ENCODE measurements at regions not wholly inside any gene's neighbourhood (a gene's known extent, or its start where the extent isn't known, plus 50 kb on each side); places are given as distances from the start of the nearest gene placed in this dataset.
A peak's percentile ranks its signal among the peaks of the same experiment; 100 is the strongest.

DNA sequence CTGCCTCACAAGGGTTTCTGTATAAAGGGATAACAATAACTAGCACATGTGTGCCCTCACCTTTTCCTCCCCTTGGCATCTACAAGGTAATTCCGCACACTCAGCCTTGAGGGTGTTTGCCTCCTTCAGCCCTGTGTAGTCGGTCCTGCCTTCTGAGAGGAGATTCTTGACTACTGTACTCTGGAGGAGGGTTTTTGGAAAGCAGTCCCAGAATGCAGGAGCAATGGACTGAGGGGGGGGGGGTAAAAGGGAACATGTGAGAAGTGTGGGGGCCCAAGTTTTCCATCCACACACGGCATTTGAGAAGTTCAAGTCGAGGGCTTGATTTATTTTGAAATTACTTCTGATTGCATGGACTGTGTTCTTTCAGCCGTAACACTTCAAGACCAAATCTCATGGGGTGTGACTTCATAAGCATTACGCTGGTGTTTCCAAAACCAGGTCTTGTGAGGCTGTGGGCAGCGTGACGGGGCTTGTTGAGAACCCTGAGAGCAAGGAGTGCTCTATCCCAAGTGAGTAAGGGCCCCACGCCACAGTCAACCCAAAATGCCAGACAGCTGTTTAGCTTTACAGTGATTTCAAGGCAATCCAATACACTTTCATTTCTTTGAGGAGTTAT is 198.7 kb upstream of the MEIS1 start:
- H3K9me3 ChIP-seq = no peaks in the 10 kb centered on the region
- peaks cover 20 to 39% of the 10 kb centered on the region in 2 donors for H3K4me1 ChIP-seq
- intact Hi-C loops (cut with DNase I) = no loop called here
- no peaks in the 10 kb centered on the region for H3K36me3 ChIP-seq
- no peak for TF ChIP-seq POLR2A (IDR thresholded peaks at IDR 0.05)
- TF ChIP-seq, protein P1, sequence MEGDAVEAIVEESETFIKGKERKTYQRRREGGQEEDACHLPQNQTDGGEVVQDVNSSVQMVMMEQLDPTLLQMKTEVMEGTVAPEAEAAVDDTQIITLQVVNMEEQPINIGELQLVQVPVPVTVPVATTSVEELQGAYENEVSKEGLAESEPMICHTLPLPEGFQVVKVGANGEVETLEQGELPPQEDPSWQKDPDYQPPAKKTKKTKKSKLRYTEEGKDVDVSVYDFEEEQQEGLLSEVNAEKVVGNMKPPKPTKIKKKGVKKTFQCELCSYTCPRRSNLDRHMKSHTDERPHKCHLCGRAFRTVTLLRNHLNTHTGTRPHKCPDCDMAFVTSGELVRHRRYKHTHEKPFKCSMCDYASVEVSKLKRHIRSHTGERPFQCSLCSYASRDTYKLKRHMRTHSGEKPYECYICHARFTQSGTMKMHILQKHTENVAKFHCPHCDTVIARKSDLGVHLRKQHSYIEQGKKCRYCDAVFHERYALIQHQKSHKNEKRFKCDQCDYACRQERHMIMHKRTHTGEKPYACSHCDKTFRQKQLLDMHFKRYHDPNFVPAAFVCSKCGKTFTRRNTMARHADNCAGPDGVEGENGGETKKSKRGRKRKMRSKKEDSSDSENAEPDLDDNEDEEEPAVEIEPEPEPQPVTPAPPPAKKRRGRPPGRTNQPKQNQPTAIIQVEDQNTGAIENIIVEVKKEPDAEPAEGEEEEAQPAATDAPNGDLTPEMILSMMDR (IDR thresholded peaks at IDR 0.05) = no peak
- WGBS, 2 donors = 23 to 42% methylated on average over 9 of the region's 9 CpGs
- no peaks in the 10 kb centered on the region for H3K27me3 ChIP-seq
- DNase-seq = peak; percentile 93 to 94
- H3K27ac ChIP-seq = peak overlapping the region; percentile 52 to 98 (median 81)
- H3K4me3 ChIP-seq (replicated peaks in 1 of 3) = no peak overlapping the region

DNA sequence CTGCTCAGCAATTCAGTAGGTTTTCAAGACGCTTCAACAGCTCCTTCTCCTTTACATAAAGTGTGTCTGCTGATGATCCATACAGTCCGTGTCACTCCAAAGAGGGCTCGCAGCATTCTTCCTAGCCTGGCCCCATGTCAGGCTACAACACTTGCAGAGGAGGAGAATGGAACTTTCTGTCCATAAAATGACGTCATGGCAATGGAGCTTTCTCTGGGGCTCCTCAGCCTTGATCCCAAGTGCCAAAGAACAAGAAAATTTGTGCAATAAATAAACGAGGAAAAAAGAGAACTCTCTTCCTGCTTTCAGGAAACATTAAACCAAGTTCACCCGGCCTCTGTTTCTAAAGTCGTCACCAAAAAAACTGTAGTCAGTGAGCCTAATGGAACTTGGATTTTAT is 199.5 kb upstream of the MEIS1 start:
- no peaks in the 10 kb centered on the region for H3K36me3 ChIP-seq
- intact Hi-C loops (cut with DNase I) = no loop called here
- peak overlapping the region in 2 of 3 donors; percentile 81 to 98 for H3K27ac ChIP-seq
- 72% methylated on average over 7 of the region's 7 CpGs for WGBS, 2 donors
- no peak overlapping the region for H3K4me3 ChIP-seq (replicated peaks in 1 of 3)
- no peaks in the 10 kb centered on the region for H3K27me3 ChIP-seq
- H3K4me1 ChIP-seq = peaks cover 13 to 31% of the 10 kb centered on the region in 2 donors
- DNase-seq = no peak
- TF ChIP-seq, protein P1 (IDR thresholded peaks at IDR 0.05) = no peak
- TF ChIP-seq POLR2A (IDR thresholded peaks at IDR 0.05) = no peak
- H3K9me3 ChIP-seq = no peaks in the 10 kb centered on the region

DNA sequence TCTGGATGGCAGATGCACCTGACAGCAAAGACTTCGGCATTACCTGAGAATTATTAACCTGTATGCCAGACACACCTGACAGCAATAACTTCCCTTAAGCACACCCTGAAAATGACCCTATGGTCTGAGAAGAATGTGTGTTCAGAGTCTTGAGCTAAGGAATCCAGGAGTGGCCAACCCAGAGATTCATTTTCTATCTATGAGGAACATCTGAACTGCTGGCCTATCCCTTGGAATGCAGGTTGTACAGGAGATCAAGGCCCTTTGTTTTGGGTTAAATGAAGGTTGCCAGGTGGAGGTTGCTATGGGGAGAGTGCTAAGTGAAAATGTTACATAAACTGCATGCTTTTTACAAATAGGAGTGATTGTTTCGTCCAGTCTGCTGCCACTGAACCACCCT is 200.9 kb upstream of the MEIS1 start:
- H3K4me1 ChIP-seq = peaks cover 10 to 23% of the 10 kb centered on the region in 2 donors
- 95 to 100% methylated on average over 2 of the region's 2 CpGs for WGBS, 2 donors
- TF ChIP-seq POLR2A (IDR thresholded peaks at IDR 0.05) = no peak
- TF ChIP-seq, protein P1 (IDR thresholded peaks at IDR 0.05) = no peak
- H3K27me3 ChIP-seq = no peaks in the 10 kb centered on the region
- intact Hi-C loops (cut with DNase I) = no loop called here
- no peaks in the 10 kb centered on the region for H3K9me3 ChIP-seq
- no peaks in the 10 kb centered on the region for H3K36me3 ChIP-seq
- no peak overlapping the region for H3K4me3 ChIP-seq (replicated peaks in 1 of 3)
- DNase-seq = no peak
- no peak overlapping the region for H3K27ac ChIP-seq

DNA sequence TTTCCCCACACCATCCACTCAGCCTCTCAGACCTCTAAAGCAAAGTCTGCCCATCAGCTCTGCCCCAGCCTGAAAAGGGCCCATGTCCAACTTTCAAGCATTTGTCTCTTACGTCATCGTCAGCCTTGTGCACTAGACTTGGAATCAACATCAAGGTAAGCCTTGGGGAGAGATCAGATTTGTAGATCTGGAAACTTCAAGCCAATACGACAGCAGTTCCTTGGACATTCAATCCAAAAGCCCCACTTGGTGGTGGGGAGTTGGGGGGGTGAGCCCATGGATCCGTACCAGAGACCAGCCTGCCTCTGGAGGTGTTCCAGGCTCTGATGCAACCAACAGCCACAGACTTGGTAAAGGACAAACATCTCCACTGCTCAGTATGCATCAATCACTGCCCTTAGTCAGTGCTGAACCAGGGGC is 206.8 kb upstream of the MEIS1 start:
- no peak for TF ChIP-seq POLR2A (IDR thresholded peaks at IDR 0.05)
- TF ChIP-seq, protein P1 (IDR thresholded peaks at IDR 0.05) = no peak
- Histone ChIP-seq H3K27me3 (no peaks in the 10 kb centered on the region), H3K9me3 (no peaks in the 10 kb centered on the region), H3K27ac (peak overlapping the region in 2 of 3 donors; percentile 18 to 56), H3K4me3 (replicated peaks in 1 of 3) (no peak overlapping the region), H3K36me3 (no peaks in the 10 kb centered on the region), H3K4me1 (peaks cover 0 to 10% of the 10 kb centered on the region in 2 donors)
- WGBS, 2 donors = 9 to 13% methylated on average over 3 to 4 of the region's 4 CpGs
- peak; percentile 41 to 62 for DNase-seq
- intact Hi-C loops (cut with DNase I) = no loop called here

DNA sequence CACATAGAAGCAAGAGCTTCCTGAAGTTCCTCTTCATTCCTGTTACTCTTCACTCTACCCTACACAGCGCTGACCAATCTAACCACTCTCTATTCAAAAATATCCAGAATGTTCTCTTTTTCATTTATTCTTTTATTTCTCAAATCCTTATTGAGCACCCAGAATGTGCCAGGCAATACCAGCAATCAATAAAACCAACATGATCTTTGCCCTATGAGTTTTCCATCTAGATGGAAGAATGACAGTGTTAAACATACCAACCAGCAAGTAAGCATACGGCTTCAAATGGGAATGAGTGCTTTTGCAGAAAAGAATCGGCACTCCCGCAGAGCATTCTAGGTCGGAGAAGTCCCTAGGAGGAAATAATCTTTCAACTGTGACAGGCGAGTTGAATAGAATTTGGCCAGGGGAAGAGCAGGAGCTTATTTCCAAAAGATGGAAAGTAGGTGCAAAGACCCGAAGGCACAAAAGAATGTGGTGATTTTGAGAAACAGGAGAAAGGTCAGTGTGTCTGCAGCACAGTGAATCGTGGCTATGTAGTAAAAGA is 217.8 kb upstream of the MEIS1 start:
- Histone ChIP-seq H3K4me1 (no peaks in the 10 kb centered on the region), H3K27me3 (no peaks in the 10 kb centered on the region), H3K27ac (no peak overlapping the region), H3K4me3 (replicated peaks in 1 of 3) (no peak overlapping the region), H3K36me3 (no peaks in the 10 kb centered on the region), H3K9me3 (no peaks in the 10 kb centered on the region)
- no peak for TF ChIP-seq POLR2A (IDR thresholded peaks at IDR 0.05)
- TF ChIP-seq, protein P1 (IDR thresholded peaks at IDR 0.05) = no peak
- DNase-seq = no peak
- WGBS, 2 donors = 64 to 69% methylated on average over 8 of the region's 8 CpGs
- intact Hi-C loops (cut with DNase I) = no loop called here
